GM18951 (cell line): ENCODE measurements at regions not wholly inside any gene's neighbourhood (a gene's known extent, or its start where the extent isn't known, plus 50 kb on each side); places are given as distances from the start of the nearest gene placed in this dataset.

Source experiments
- POLR2A ChIP-seq: IDR thresholded peaks from 4 replicates; pipeline ENCODE4 v1.6.1; 2011; ENCODE audit warnings: mild to moderate bottlenecking; ENCODE audit not compliant: insufficient read length, insufficient read depth; ENCODE audit errors: extremely low read depth
- in situ Hi-C: fragments of 300-500 bp; cut with MboI; formaldehyde crosslinking; loops from one replicate; pipeline ENCODE4 v1.12.0; 2022; ENCODE audit warnings: low sequenced_read_pairs, mixed read lengths, inconsistent platforms; ENCODE audit not compliant: unreplicated experiment

DNA sequence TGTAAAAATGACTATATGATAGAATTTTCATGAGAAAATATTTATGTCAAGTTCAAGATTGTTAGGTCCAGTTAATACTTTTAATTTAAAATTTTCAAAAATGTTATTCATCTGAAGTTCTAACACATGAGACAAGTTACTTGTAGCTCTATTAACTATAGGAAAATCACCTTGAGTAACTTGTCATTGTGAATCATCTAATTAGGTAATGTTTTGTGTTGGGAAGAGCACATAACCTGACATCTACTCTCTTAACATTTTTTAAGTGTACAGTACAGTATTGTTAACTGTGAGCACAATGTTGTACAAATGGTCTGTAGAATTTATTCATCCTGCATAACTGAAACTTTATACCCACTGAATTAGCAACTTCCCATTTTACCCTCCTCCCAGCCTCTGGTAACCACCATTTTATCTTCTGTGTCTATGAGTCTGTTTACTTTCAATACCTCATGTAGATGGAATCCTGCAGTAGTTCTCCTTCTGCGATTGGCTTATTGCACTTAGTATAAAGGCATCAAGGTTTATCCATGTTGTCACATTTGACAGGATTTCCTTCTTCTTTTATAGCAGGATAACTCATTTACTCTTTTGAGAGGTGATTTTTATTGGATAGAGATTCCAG is 54.6 kb downstream of the ARL4A start:
- no peak for TF ChIP-seq POLR2A
- in situ Hi-C loops: no loop called here

GRCh38 chr7:12746211-12746610 is 58.8 kb downstream of the ARL4A start:
- in situ Hi-C loops: no loop called here
- TF ChIP-seq POLR2A: no peak

- in situ Hi-C loops: no loop called here
- no peak for TF ChIP-seq POLR2A
Observed at GRCh38 chr7:12747687-12748306, 60.4 kb downstream of the ARL4A start.

DNA sequence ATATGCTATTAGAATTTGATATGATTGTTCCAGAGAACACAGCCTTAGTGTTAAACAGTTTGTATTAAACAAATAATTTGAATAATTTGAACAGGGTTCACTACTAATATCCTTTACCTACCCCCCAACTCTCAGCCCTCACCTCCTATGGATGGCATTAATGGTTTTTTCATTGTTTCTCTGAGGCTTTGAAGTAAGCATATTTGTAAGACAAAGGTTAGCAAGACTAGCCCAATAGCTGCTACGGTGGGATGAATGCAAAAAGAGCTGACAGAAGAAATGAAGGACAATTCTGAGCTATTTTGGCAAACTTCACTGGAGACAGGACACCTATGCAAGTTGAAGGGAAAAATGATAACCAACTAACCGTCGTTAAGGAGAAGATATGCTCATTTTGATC is 61.6 kb downstream of the ARL4A start:
- in situ Hi-C loops: no loop called here
- TF ChIP-seq POLR2A: no peak

DNA sequence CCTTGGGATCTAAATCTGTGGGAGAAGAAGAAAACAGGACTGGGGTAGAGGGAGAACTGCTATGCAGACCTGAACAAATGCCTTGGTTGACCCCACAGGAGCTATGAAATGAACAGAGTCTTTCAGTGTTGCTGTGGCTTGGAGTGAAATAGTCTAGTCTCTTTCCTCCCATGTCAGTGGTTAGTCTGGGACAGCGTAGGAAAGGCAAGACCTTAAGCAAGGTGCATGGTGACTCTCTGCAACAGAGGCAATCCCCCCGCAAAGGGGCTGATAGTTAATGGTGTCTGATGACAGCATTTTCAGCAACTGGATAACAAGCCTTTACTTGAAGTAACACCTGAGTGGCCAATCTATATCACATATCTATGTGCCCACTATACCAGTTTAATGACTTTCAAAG is 62.3 kb downstream of the ARL4A start:
- no peak for TF ChIP-seq POLR2A
- in situ Hi-C loops: no loop called here

- in situ Hi-C loops: no loop called here
- TF ChIP-seq POLR2A: no peak
Observed at GRCh38 chr7:12751764-12752163, 64.3 kb downstream of the ARL4A start.

- in situ Hi-C loops: no loop called here
- TF ChIP-seq POLR2A: no peak
Observed at GRCh38 chr7:12754179-12754578, 66.7 kb downstream of the ARL4A start.

DNA sequence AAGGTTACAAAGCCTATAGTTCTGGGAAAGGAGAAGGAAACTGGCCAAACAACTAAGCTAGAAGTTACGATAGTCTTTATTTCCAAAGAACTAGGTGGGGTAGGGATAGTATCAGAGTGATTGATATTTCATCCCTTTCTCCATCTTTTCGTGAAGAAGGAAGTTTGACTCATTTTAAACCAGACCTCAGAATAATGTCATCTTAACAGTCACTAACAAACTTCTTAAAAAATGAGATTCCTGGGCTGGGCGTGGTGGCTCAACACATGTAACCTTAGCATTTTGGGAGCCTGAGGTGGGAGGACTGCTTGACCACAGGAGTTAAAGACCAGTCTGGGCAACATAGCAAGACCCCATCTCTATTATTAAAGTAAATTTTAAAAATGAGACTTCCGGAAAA is 69.4 kb downstream of the ARL4A start:
- no peak for TF ChIP-seq POLR2A
- in situ Hi-C loops: no loop called here

GRCh38 chr7:12757443-12757842 is 70.0 kb downstream of the ARL4A start:
- no peak for TF ChIP-seq POLR2A
- in situ Hi-C loops: no loop called here

GRCh38 chr7:12759151-12759550 is 71.7 kb downstream of the ARL4A start:
- no peak for TF ChIP-seq POLR2A
- in situ Hi-C loops: no loop called here

DNA sequence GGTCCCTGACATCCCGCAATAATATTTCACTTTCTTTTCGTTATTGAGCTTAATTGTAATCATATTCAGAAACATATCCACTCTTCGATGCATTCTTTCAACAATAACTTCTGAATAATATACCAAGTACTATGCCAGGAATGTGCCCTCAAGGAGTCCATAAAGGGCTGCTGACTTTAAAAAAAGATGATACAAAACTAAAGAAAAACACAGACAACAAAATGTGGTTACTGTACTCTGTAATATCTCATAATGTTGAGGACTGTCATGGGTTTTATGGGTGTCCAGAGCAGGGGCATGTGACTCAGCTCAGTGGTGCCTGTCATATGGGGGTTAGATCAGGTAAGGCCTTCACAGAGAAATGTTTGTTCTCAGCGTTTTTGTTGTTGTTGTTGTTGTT is 73.7 kb downstream of the ARL4A start:
- no peak for TF ChIP-seq POLR2A
- in situ Hi-C loops: no loop called here

DNA sequence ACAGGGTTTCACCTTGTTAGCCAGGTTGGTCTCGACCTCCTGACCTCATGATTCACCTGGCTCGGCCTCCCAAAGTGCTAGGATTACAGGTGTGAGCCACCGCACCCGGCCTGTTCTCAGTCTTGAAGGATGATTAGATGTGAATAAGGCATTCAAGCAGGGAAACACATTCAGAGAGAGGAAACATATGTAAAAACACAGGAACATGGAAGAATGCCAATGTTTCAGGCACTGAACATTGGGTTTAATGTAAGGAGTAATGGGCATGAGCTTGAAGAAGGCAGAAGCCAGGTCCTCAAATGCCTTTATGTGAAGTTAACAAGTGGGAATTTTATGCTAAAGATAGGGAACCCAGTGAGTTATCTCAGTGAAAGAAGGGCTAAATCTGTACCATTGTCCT is 74.3 kb downstream of the ARL4A start:
- in situ Hi-C loops: no loop called here

DNA sequence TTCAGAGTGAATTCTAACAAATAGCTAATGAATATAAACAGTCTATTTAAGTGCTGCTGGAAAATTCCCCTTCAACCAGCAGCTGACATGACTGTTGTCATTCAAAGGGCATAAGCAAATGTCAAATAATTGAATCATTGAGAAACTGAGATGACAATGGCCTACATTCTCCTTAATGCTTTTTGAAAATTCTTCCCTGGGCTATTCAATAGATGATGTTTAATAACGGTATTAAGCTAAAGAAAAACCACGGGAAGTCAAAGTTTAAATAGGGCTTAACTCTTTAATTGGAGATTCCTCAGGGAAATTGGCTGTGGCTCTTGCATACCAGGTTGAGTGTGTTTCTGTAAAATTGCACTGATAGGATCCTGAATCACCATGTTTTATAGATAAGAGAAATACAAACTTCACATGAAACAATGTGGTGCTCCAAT is 77.0 kb downstream of the ARL4A start:
- TF ChIP-seq POLR2A: no peak
- in situ Hi-C loops: no loop called here

More for the DNA sequence above, 74.3 kb downstream of the ARL4A start:
- no peak for TF ChIP-seq POLR2A

DNA sequence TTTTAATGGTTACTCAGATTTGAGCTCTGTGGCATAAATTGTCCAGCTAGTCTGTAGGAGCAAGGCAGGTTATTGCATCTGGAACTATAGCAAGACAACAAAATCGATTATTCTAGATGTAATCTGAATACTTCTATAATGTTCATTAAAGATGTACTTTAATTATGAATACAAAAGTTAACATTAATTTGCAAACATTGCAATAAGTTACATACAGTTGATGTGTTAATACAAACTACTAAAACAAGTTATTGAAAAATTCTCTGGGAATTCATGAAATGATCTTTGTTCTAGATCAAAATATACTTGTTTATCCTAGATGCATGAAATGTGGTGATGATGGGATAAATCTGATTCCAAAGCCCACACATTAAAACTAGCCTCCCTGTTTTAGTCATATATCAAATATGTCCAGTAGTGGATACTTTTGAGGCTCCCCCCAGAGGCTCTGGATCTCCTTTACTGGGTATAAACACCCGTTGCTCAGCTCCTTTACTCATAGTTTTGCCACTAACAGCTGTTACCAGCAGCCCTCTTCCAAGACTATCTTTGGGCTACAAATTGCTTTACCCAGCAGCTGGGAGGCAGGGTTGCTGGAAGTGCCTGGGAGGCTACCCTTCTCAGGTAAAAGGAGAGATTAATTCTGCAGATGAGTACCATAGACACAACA is 78.1 kb downstream of the ARL4A start:
- TF ChIP-seq POLR2A: no peak

More for the DNA sequence above, 78.1 kb downstream of the ARL4A start:
- in situ Hi-C loops: no loop called here
